Lung (tissue), 11 donors: ENCODE measurements at regions not wholly inside any gene's neighbourhood (a gene's known extent, or its start where the extent isn't known, plus 50 kb on each side); places are given as distances from the start of the nearest gene placed in this dataset.
"Not testable (repeated sequence)": the region's sequence is repeated elsewhere in the genome, so short reads cannot be mapped to it uniquely, and the experiment has no call there.

Source experiments
- ATAC-seq: fragments of 200-7000 bp; cut with Tn5 transposase; one replicate; pipeline ENCODE4 v1.9.1; 2020; ENCODE audit warnings: moderate number of reproducible peaks; ENCODE audit not compliant: insufficient read depth, low FRiP score
- DNase-seq, 3 donors: peaks; one replicate each; pipeline ENCODE4 v3.0.0-alpha.2; 2013 to 2017
- H3K27ac ChIP-seq, 2 donors: one replicate each; pipeline ENCODE4 v1.5.1; 2013; ENCODE audit warnings: mild to moderate bottlenecking in 2 of 2, moderate library complexity in 2 of 2, control low read depth in 1 of 2, inconsistent platforms in 1 of 2, low read depth in 1 of 2, low read length in 1 of 2
- H3K27me3 ChIP-seq, 3 donors: one replicate each; pipeline ENCODE4 v1.5.1; 2013; ENCODE audit warnings: low read length in 2 of 3; ENCODE audit not compliant: control insufficient read depth in 3 of 3, insufficient read depth in 3 of 3
- H3K36me3 ChIP-seq, 4 donors: one replicate each; pipeline ENCODE4 v1.5.1; 2013; ENCODE audit warnings: low read length in 4 of 4, mild to moderate bottlenecking in 1 of 4, moderate library complexity in 1 of 4; ENCODE audit not compliant: control insufficient read depth in 4 of 4, insufficient read depth in 4 of 4
- H3K4me1 ChIP-seq, 5 donors: one replicate each; pipeline ENCODE4 v1.5.1; 2013; ENCODE audit warnings: low read length in 5 of 5, mild to moderate bottlenecking in 2 of 5, moderate library complexity in 1 of 5; ENCODE audit not compliant: control insufficient read depth in 5 of 5, insufficient read depth in 5 of 5
- H3K4me3 ChIP-seq: one replicate; pipeline ENCODE4 v1.5.1; 2013; ENCODE audit warnings: mild to moderate bottlenecking, control low read depth, moderate library complexity
- H3K9ac ChIP-seq, 2 donors: one replicate each; pipeline ENCODE4 v1.5.1; 2013; ENCODE audit warnings: low read length in 2 of 2, control low read depth in 1 of 2; ENCODE audit not compliant: insufficient read depth in 1 of 2
- H3K9me3 ChIP-seq, 4 donors: one replicate each; pipeline ENCODE4 v1.5.1; 2013; ENCODE audit warnings: low read length in 3 of 4, mild to moderate bottlenecking in 1 of 4, moderate library complexity in 1 of 4; ENCODE audit not compliant: control insufficient read depth in 4 of 4, insufficient read depth in 3 of 4
- CTCF ChIP-seq: IDR thresholded peaks from 2 replicates; pipeline ENCODE4 v1.5.1; 2012; ENCODE audit warnings: mild to moderate bottlenecking; ENCODE audit errors: control extremely low read depth, extremely low read depth
- WGBS, 2 donors: extraction: QIAGEN DNeasy Blood & Tissue Kit; methylation state at CpG; one replicate each; pipeline ENCODE4 v1.1.7; 2013; 5-methylcytosine and 5-hydroxymethylcytosine counted together
- donor health status: control.
- donor health status: control.
- donor health status: Bipolar disorder and iron deficiency.
- donor health status: healthy.
- donor health status: DM: yes; HTN: yes; CAD: no.

GRCh38 chr9:40995490-40995889 lies 133.0 kb downstream of the FOXD4L6 start:
- peaks cover 0 to 14% (median 6%) of the 10 kb centered on the region in 5 donors for H3K4me1 ChIP-seq
- 82 to 91% methylated on average over 4 of the region's 4 CpGs for WGBS, 2 donors
- H3K9me3 ChIP-seq, H3K27ac ChIP-seq, H3K36me3 ChIP-seq, H3K9ac ChIP-seq, ATAC-seq, H3K27me3 ChIP-seq, H3K4me3 ChIP-seq, DNase-seq: not testable (repeated sequence)

GRCh38 chr9:40993842-40994241 lies 134.6 kb downstream of the FOXD4L6 start:
- H3K27ac ChIP-seq, H3K36me3 ChIP-seq, H3K27me3 ChIP-seq, H3K9ac ChIP-seq, H3K9me3 ChIP-seq, ATAC-seq, H3K4me3 ChIP-seq, DNase-seq: not testable (repeated sequence)
- WGBS, 2 donors, result 57 to 69% methylated on average over 2 of the region's 2 CpGs
- peaks cover 0 to 14% (median 6%) of the 10 kb centered on the region in 5 donors for H3K4me1 ChIP-seq

- not testable (repeated sequence) for H3K27me3 ChIP-seq, DNase-seq, ATAC-seq, H3K27ac ChIP-seq, H3K9ac ChIP-seq, H3K4me3 ChIP-seq, H3K9me3 ChIP-seq, H3K36me3 ChIP-seq
- WGBS, 2 donors, result 96 to 98% methylated on average over 3 of the region's 4 CpGs
- H3K4me1 ChIP-seq, result peaks cover 0 to 14% (median 6%) of the 10 kb centered on the region in 5 donors
Measured at GRCh38 chr9:40993375-40993774, 135.1 kb downstream of the FOXD4L6 start.

- peaks cover 0 to 14% (median 6%) of the 10 kb centered on the region in 5 donors for H3K4me1 ChIP-seq
Measured at GRCh38 chr9:40992472-40992821, 136.0 kb downstream of the FOXD4L6 start.

GRCh38 chr9:40991741-40992471 lies 136.6 kb downstream of the FOXD4L6 start:
- peak; percentile 100 for ATAC-seq
- H3K27ac ChIP-seq, result peak overlapping the region; percentile 90 to 91

More at GRCh38 chr9:40992472-40992821, 136.0 kb downstream of the FOXD4L6 start:
- DNase-seq, result peak in 1 of 3 donors; percentile 60
- H3K9me3 ChIP-seq, H3K36me3 ChIP-seq, ATAC-seq, H3K27me3 ChIP-seq: not testable (repeated sequence)
- Histone ChIP-seq H3K27ac (peak overlapping the region; percentile 90 to 91), H3K9ac (peak overlapping the region; percentile 80 to 91), H3K4me3 (peak overlapping the region; percentile 72)
- 8 to 9% methylated on average over 25 of the region's 25 CpGs for WGBS, 2 donors

GRCh38 chr9:40991100-40991740 lies 137.3 kb downstream of the FOXD4L6 start:
- ATAC-seq, H3K9me3 ChIP-seq, H3K27me3 ChIP-seq, H3K36me3 ChIP-seq: not testable (repeated sequence)
- 54 to 57% methylated on average over 20 of the region's 20 CpGs for WGBS, 2 donors
- DNase-seq, result peak in 2 of 3 donors; percentile 1 to 7
- Histone ChIP-seq H3K4me1 (peaks cover 0 to 14% (median 6%) of the 10 kb centered on the region in 5 donors), H3K4me3 (peak overlapping the region; percentile 63), H3K9ac (peak overlapping the region; percentile 53 to 90), H3K27ac (peak overlapping the region; percentile 82 to 90)

More at GRCh38 chr9:40991741-40992471, 136.6 kb downstream of the FOXD4L6 start:
- H3K27me3 ChIP-seq, H3K9me3 ChIP-seq, H3K36me3 ChIP-seq: not testable (repeated sequence)
- 7 to 9% methylated on average over 54 of the region's 54 CpGs for WGBS, 2 donors
- H3K4me3 ChIP-seq, result peak overlapping the region; percentile 72
- peak; percentile 98 to 99 (median 99) for DNase-seq
- peaks cover 0 to 14% (median 6%) of the 10 kb centered on the region in 5 donors for H3K4me1 ChIP-seq
- TF ChIP-seq CTCF, result peak; percentile 47
- peak overlapping the region; percentile 90 to 91 for H3K9ac ChIP-seq

- H3K27ac ChIP-seq, H3K4me3 ChIP-seq, ATAC-seq, H3K9me3 ChIP-seq, H3K36me3 ChIP-seq, H3K9ac ChIP-seq, H3K4me1 ChIP-seq, H3K27me3 ChIP-seq, DNase-seq: not testable (repeated sequence)
- WGBS, 2 donors, result 67 to 86% methylated on average over 2 of the region's 2 CpGs
Measured at GRCh38 chr9:40986332-40986731, 142.1 kb downstream of the FOXD4L6 start.
